Caki2 (cell line): ENCODE measurements at regions not wholly inside any gene's neighbourhood (a gene's known extent, or its start where the extent isn't known, plus 50 kb on each side); places are given as distances from the start of the nearest gene placed in this dataset.

Source experiments
- DNase-seq: peaks from one replicate; pipeline ENCODE4 v3.0.0-alpha.2; 2015; ENCODE audit warnings: low read depth
- in situ Hi-C: cut with HindIII; loops from 2 replicates; pipeline ENCODE4 v1.10.0; 2016; ENCODE audit warnings: low sequenced_read_pairs, low pct_unique_long_range_greater_than_20kb, mixed read lengths

DNA sequence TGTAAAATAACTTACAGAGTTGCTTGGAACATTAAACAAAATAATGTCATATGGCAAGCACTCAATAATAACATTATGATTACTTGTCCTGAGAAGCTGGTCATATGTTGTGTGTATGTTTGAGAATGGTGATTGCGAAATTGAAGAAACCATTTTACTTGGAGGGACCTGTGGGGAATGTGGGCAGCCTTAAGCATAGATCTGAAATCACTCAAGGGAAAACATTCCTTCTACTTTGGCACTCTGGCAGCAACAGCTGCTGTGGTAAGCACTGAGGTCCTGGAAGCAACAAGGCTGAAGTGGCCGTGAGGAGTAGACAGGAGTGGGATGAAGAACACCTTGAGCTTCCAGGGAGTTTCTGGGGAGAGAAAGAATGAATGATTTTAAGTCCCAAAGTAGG, 165.4 kb upstream of the ADAMTS5 start:
- in situ Hi-C loops, result no loop called here
- no peak for DNase-seq

DNA sequence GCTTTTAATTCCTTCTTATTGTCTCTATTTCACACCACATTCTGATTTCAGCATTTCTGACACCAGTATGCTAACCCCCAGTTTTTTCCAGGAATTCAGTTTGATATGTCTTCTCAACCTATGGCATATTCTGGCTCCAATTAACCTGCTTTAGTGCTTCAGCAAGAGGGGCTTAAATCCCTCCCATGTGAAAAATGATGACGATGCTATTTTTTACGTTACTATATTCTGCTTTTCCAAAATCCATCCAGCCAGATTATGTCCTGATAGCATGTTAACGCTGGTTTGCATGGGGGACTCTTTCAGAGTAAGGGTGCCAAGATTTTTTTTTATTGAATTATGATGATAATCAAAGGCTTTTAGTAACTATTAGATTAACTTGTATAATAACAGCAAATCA, 163.3 kb upstream of the ADAMTS5 start:
- no peak for DNase-seq
- in situ Hi-C loops, result no loop called here

DNA sequence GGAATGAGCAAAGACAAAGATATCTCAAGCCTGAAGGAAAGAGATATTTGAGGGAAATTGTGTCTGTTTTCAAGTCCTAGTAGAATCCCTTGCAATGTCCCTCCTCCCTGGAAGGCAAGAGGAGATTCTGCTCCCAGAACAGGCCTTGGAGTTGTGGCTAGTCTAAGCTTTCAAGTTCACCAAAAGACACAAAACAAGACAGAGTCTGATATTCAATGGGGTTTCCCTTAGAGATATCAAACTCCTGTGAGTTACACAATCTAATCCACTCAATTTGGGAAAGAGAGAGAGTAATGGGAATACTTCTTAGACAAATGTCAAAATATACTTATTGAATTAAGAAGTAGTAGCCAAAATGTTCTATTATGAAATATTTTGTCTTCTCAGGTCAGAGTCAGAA, 162.8 kb upstream of the ADAMTS5 start:
- no peak for DNase-seq
- in situ Hi-C loops, result no loop called here

DNA sequence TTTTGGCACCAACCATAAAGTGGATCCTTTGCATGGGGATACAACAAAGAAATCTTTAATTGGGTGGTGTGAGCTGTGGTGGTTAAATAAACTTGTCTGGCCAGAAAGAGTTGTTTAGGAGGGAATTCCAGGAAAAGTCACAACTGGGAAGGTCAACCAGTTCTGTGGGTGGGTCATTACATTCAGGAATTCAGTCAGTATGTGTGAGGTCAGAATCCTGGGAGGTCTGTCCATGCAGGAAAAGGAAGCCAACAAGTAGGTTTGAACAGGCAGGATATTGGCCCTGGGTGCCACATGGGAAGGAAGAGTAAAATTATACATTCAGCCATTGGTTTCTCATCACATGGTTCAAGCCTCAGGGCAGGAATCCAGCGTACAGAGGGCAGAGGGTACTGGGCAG, 162.3 kb upstream of the ADAMTS5 start:
- no peak for DNase-seq
- in situ Hi-C loops, result no loop called here

GRCh38 chr21:27126140-27126539, 159.3 kb upstream of the ADAMTS5 start:
- in situ Hi-C loops, result no loop called here
- no peak for DNase-seq

DNA sequence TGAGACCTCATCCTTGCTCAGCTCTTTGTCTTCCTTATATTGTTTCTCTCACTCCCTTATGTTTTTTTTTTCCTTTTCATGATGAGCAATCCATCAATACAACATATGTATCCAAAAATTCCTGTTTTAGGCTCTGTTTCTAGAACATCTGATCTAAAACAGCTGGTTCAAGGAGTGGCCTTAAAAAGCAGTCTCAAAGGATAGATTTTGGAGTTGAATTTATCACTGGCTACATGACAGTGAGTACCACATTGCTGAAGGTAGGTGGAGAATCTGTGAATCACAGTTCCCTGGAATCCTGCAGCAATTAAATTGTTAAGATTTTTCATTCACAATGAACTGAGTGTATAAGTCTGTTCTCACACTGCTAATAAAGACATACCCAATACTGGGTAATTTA, 155.8 kb upstream of the ADAMTS5 start:
- no peak for DNase-seq
- in situ Hi-C loops, result no loop called here

DNA sequence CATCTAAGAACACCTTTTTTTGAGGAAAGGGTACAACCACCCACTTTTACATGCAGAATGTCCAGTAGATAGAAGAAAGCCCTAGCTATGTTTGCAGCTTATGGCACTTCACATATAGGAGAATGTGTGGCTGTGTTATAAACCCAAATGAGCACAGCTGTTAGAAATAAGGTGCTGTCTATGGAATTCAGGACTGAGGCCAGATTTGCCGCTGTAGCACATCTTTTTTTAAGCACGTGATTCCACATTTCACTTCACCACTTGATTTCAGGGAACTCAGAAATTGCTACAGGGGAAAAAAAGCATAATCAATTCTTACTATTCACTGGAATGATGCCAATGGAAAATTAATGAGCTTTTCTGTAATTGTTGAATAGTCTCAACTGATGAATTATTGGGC, 147.2 kb upstream of the ADAMTS5 start:
- no peak for DNase-seq
- in situ Hi-C loops, result no loop called here

DNA sequence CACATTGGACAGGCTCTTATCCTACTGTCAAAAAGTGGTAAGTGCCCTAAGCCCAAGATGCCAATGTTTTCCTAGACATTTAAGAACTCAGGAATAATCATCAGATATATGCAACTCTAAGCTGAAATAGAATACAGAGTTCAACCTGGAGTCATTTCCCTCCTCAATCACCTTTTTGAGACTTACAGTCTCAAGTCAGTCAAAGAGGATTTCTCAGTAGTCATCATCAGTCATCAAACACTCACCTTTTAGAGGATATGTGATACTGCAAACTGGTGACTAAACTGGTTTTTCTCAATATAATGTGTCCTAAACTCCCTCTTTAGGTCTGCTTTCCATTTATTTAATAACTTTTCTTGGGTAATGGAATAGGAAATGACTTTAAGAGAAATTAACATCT, 145.3 kb upstream of the ADAMTS5 start:
- DNase-seq, result peak; percentile 31
- in situ Hi-C loops, result no loop called here

GRCh38 chr21:27110956-27111355, 144.1 kb upstream of the ADAMTS5 start:
- no peak for DNase-seq
- in situ Hi-C loops, result no loop called here

DNA sequence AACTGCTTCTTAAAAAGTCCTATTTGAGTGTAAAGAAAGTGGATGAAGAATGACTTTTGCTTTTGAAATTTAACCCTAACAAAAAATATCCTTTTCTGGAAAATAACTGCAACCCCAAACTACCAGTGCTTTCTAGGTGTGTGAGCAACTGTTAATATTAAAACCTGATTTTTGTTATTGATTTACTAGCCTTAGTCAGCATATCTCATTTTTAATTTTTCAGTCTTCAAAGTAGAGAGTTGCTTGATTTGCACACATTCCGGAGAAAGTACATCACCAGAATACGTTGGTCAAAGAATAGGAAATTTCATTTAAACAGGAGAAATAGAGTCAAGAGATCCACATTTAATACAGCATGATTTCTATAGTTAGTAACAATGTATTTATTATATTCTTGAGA, 141.8 kb upstream of the ADAMTS5 start:
- no peak for DNase-seq

GRCh38 chr21:27108228-27108627, 141.3 kb upstream of the ADAMTS5 start:
- in situ Hi-C loops, result no loop called here
- DNase-seq, result peak; percentile 60

More for the DNA sequence above, 141.8 kb upstream of the ADAMTS5 start:
- in situ Hi-C loops, result no loop called here

DNA sequence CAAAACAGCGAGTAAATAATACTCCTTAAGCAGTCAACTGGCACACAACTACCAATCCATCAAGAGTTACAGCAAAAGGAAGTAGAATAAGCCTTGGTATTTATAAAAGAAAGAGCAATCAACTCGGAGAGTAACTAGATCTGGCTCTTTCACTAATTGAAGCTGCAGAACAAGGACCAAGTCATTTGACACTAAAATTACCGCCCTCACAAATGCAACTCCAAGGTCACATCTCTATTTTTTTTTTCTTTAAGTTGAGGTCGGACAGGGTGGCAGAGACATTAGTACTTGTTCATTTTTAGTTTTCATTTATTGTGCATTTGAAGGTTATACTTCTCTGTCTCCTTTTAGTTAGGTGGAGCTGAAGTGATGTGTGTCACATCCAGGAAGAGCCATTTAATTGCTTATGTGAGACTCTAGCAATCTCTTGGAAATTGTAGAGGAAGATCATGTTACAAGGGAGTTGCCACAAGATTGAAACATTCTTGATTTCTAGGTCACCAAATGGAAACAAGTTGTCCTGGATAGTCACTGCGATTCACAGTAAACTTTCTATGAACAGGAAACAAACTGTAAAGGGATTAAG, 138.1 kb upstream of the ADAMTS5 start:
- in situ Hi-C loops, result no loop called here
- DNase-seq, result peak; percentile 54

DNA sequence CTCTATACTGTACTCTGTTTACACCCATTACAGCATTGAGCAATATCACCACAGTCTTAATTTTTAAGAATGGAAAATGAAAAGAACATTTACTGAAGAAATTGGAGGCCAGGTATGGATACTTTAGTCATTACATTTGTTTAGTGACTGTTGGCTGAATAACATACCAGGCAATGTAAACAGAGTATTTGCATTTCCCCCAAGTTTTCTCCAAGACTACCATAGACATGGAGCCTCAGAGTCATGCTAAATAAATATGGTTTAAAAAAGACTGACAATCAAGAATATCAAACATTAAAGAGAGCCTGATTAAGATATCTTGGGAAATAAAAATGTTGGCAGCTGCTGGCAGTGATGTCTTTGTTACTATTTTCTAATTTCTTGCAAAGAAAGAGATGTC, 136.9 kb upstream of the ADAMTS5 start:
- in situ Hi-C loops, result no loop called here
- no peak for DNase-seq

DNA sequence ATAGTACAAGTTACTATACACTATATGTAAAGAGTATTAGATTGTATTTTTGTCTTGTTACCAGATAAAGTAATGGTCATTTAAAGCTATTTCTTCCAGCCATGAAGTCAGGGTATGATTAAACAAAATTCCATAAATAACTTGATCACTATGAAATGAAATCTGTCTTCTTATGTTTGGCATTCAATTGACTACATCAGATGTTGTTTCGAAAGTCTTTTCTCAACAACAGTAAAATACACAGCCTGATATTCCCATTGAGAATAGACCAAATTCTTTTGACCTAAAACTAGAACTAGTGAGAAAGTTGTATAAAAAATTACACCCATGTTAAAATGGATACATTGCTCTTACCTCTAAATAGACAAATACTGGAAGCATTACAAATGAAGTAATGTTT, 134.6 kb upstream of the ADAMTS5 start:
- in situ Hi-C loops, result no loop called here
- DNase-seq, result no peak

GRCh38 chr21:27094184-27094948, 127.5 kb upstream of the ADAMTS5 start:
- no peak for DNase-seq
- in situ Hi-C loops, result no loop called here

DNA sequence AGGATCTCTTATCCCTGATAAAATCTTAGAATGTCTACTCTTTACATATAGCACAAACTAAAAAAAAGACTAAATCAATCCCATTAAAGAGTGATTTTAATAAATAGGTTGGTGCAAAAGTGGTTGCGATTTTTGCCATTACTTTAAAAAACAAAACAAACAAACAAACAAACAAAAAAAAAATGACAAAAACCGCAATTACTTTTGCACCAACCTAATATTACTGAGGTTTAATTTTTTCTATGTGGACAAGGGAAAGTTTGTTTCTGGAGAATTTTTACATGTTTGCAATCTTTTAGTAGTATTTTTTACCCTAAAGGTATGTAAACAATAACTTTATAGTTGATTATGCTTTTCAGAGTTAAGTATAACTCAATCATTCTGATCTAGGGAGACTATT, 119.7 kb upstream of the ADAMTS5 start:
- DNase-seq, result no peak
- in situ Hi-C loops, result no loop called here

DNA sequence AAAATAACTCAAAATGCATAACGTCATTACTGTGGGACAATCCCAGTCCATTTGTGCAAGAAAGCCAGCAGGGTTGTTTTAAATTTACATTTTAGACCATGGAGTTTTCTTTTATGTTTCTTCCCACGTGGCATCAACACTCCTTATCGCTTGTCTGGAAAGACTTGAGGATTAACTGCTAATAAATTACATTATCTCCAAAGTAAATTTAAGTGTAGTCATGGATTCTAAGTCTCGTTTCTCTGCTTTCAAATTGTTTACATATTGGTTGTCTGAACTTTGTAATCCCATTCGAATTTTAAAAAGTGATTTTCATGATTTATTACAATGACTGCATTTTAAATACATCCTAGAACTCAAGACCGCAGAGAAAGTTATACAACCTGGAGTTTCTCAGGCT, 119.3 kb upstream of the ADAMTS5 start:
- no peak for DNase-seq
- in situ Hi-C loops, result no loop called here

GRCh38 chr21:27085387-27085786, 118.5 kb upstream of the ADAMTS5 start:
- no peak for DNase-seq
- in situ Hi-C loops, result no loop called here

- in situ Hi-C loops, result no loop called here
- DNase-seq, result no peak
These were observed 116.3 kb upstream of the ADAMTS5 start for GRCh38 chr21:27083144-27083543.

DNA sequence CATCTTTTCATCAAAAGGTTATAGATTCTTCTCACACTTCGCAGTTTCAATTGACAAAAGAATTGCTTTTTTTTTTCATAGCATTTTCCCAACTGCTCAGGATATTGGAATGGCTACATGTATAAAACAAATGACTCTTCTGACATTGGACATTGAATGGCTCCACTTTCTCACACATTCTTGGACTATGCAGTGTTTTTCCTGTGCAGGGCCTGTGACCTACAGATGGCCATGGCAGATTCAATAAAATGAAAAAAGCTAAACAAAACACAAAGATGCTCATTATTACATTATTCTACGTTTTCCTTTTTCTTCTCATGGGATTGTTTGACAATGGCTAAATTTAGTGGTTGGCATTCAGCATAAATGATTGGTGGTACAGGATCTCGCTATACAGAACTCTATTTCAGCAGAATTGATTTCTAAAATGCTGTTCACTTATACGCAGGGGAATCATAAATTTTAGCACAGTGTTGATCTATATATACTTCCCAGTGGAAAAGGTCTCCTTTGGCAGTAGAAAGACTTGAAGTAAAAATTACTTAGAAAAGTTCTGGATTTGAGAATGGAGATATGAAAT, 115.6 kb upstream of the ADAMTS5 start:
- DNase-seq, result no peak
- in situ Hi-C loops, result no loop called here
